ENCODE measurements at regions not wholly inside any gene's neighbourhood (a gene's known extent, or its start where the extent isn't known, plus 50 kb on each side); places are given as distances from the start of the nearest gene placed in this dataset.

GRCh38 chr1:221100611-221101010 lies 221.4 kb downstream of the HLX start:
- DNase-seq: no peak
- peaks cover 22 to 39% of the 10 kb centered on the region in 2 donors for H3K36me3 Mint-ChIP-seq

GRCh38 chr1:221101807-221102605 lies 222.8 kb downstream of the HLX start:
- Mint-ChIP-seq H3K9me3 (peaks cover 14% of the 10 kb centered on the region in 2 donors), H3K27me3 (no peaks in the 10 kb centered on the region), H3K4me3 (no peak overlapping the region), H3K4me1 (peaks cover 31 to 45% of the 10 kb centered on the region in 2 donors), H3K36me3 (peaks cover 20 to 31% of the 10 kb centered on the region in 2 donors), H3K27ac (no peak overlapping the region)
- ATAC-seq (replicated peaks) (no peak), DNase-seq (no peak)

More at GRCh38 chr1:221100611-221101010, 221.4 kb downstream of the HLX start:
- Mint-ChIP-seq H3K4me1 (peaks cover 28 to 41% of the 10 kb centered on the region in 2 donors), H3K27ac (no peak overlapping the region), H3K27me3 (no peaks in the 10 kb centered on the region), H3K9me3 (peaks cover 16 to 17% of the 10 kb centered on the region in 2 donors), H3K4me3 (no peak overlapping the region)
- peak in 1 of 2 donors; percentile 35 for ATAC-seq (replicated peaks)

- DNase-seq (no peak), ATAC-seq (replicated peaks) (no peak)
- Mint-ChIP-seq H3K27ac (no peak overlapping the region), H3K9me3 (peaks cover under 1 to 3% of the 10 kb centered on the region in 2 donors), H3K36me3 (peaks cover 10 to 21% of the 10 kb centered on the region in 2 donors), H3K27me3 (no peaks in the 10 kb centered on the region), H3K4me1 (peaks cover 16 to 26% of the 10 kb centered on the region in 2 donors), H3K4me3 (no peak overlapping the region)
These were observed 225.4 kb downstream of the HLX start for GRCh38 chr1:221104596-221104995.

- peaks cover 7 to 20% of the 10 kb centered on the region in 2 donors for H3K36me3 Mint-ChIP-seq
- H3K9me3 Mint-ChIP-seq: peaks cover 0 to 3% of the 10 kb centered on the region in 2 donors
- H3K4me3 Mint-ChIP-seq: no peak overlapping the region
- no peak overlapping the region for H3K27ac Mint-ChIP-seq
- ATAC-seq (replicated peaks): peak; percentile 69 to 72
- no peak for DNase-seq
- peaks cover 12 to 16% of the 10 kb centered on the region in 2 donors for H3K4me1 Mint-ChIP-seq
- no peaks in the 10 kb centered on the region for H3K27me3 Mint-ChIP-seq
These were observed 226.3 kb downstream of the HLX start for GRCh38 chr1:221105578-221105977.

GRCh38 chr1:221106616-221107015 lies 227.4 kb downstream of the HLX start:
- Mint-ChIP-seq H3K4me3 (no peak overlapping the region), H3K9me3 (peaks cover 4 to 6% of the 10 kb centered on the region in 2 donors), H3K27me3 (no peaks in the 10 kb centered on the region), H3K4me1 (peaks cover 11 to 13% of the 10 kb centered on the region in 2 donors), H3K36me3 (peaks cover 7 to 25% of the 10 kb centered on the region in 2 donors), H3K27ac (no peak overlapping the region)
- DNase-seq (no peak), ATAC-seq (replicated peaks) (no peak)

- Mint-ChIP-seq H3K4me1 (peaks cover 9 to 11% of the 10 kb centered on the region in 2 donors), H3K27me3 (no peaks in the 10 kb centered on the region), H3K27ac (no peak overlapping the region), H3K36me3 (peaks cover 4 to 20% of the 10 kb centered on the region in 2 donors), H3K9me3 (peaks cover 7 to 8% of the 10 kb centered on the region in 2 donors), H3K4me3 (no peak overlapping the region)
- ATAC-seq (replicated peaks) (no peak), DNase-seq (no peak)
These were observed 230.7 kb downstream of the HLX start for GRCh38 chr1:221109930-221110329.

GRCh38 chr1:221117133-221117532 lies 237.9 kb downstream of the HLX start:
- Mint-ChIP-seq H3K27me3 (peaks cover 9 to 15% of the 10 kb centered on the region in 2 donors), H3K27ac (no peak overlapping the region), H3K4me1 (peaks cover 2 to 5% of the 10 kb centered on the region in 2 donors), H3K9me3 (peaks cover 5 to 7% of the 10 kb centered on the region in 2 donors), H3K36me3 (peaks cover 2 to 4% of the 10 kb centered on the region in 2 donors), H3K4me3 (no peak overlapping the region)
- DNase-seq: no peak
- ATAC-seq (replicated peaks): no peak

GRCh38 chr1:221117548-221117951 lies 238.3 kb downstream of the HLX start:
- DNase-seq: no peak
- Mint-ChIP-seq H3K36me3 (peaks cover 2 to 4% of the 10 kb centered on the region in 2 donors), H3K27ac (no peak overlapping the region), H3K9me3 (peaks cover 5 to 7% of the 10 kb centered on the region in 2 donors), H3K4me1 (peaks cover 2 to 8% of the 10 kb centered on the region in 2 donors), H3K4me3 (no peak overlapping the region), H3K27me3 (peaks cover 9 to 15% of the 10 kb centered on the region in 2 donors)
- no peak for ATAC-seq (replicated peaks)

- peaks cover 9 to 15% of the 10 kb centered on the region in 2 donors for H3K27me3 Mint-ChIP-seq
- H3K36me3 Mint-ChIP-seq: peaks cover 2 to 4% of the 10 kb centered on the region in 2 donors
- DNase-seq (no peak), ATAC-seq (replicated peaks) (no peak)
- no peak overlapping the region for H3K4me3 Mint-ChIP-seq
- H3K4me1 Mint-ChIP-seq: peaks cover 3 to 11% of the 10 kb centered on the region in 2 donors
- peak overlapping the region; percentile 63 for H3K27ac Mint-ChIP-seq
- H3K9me3 Mint-ChIP-seq: peaks cover 4 to 5% of the 10 kb centered on the region in 2 donors
These were observed 239.1 kb downstream of the HLX start for GRCh38 chr1:221118176-221118937.

- H3K27me3 Mint-ChIP-seq: peaks cover 9 to 15% of the 10 kb centered on the region in 2 donors
These were observed 239.7 kb downstream of the HLX start for GRCh38 chr1:221118938-221119320.

GRCh38 chr1:221122501-221122900 lies 243.3 kb downstream of the HLX start:
- no peak overlapping the region for H3K27ac Mint-ChIP-seq
- no peak overlapping the region for H3K4me3 Mint-ChIP-seq
- H3K9me3 Mint-ChIP-seq: peaks cover 8 to 9% of the 10 kb centered on the region in 2 donors
- ATAC-seq (replicated peaks): no peak
- peaks cover 2 to 11% of the 10 kb centered on the region in 2 donors for H3K4me1 Mint-ChIP-seq
- peaks cover 8 to 17% of the 10 kb centered on the region in 2 donors for H3K27me3 Mint-ChIP-seq
- H3K36me3 Mint-ChIP-seq: peaks cover 4 to 8% of the 10 kb centered on the region in 2 donors
- no peak for DNase-seq

More at GRCh38 chr1:221118938-221119320, 239.7 kb downstream of the HLX start:
- Mint-ChIP-seq H3K4me1 (peaks cover 3 to 11% of the 10 kb centered on the region in 2 donors), H3K9me3 (peaks cover 4 to 5% of the 10 kb centered on the region in 2 donors), H3K36me3 (peaks cover 2 to 4% of the 10 kb centered on the region in 2 donors), H3K27ac (no peak overlapping the region), H3K4me3 (no peak overlapping the region)
- DNase-seq: no peak
- no peak for ATAC-seq (replicated peaks)

GRCh38 chr1:221125976-221126375 lies 246.7 kb downstream of the HLX start:
- no peak for ATAC-seq (replicated peaks)
- H3K27ac Mint-ChIP-seq: no peak overlapping the region
- H3K27me3 Mint-ChIP-seq: peaks cover 6 to 9% of the 10 kb centered on the region in 2 donors
- H3K4me3 Mint-ChIP-seq: no peak overlapping the region
- peaks cover 1 to 6% of the 10 kb centered on the region in 2 donors for H3K4me1 Mint-ChIP-seq
- H3K36me3 Mint-ChIP-seq: peaks cover 4 to 13% of the 10 kb centered on the region in 2 donors
- peaks cover 14 to 18% of the 10 kb centered on the region in 2 donors for H3K9me3 Mint-ChIP-seq
- DNase-seq: no peak

GRCh38 chr1:221137666-221138065 lies 258.4 kb downstream of the HLX start:
- H3K36me3 Mint-ChIP-seq: peaks cover 0 to 11% of the 10 kb centered on the region in 2 donors
- DNase-seq (no peak), ATAC-seq (replicated peaks) (no peak)
- H3K4me1 Mint-ChIP-seq: peaks cover 0 to 2% of the 10 kb centered on the region in 2 donors
- no peak overlapping the region for H3K27ac Mint-ChIP-seq
- no peaks in the 10 kb centered on the region for H3K27me3 Mint-ChIP-seq
- H3K9me3 Mint-ChIP-seq: peaks cover 5 to 11% of the 10 kb centered on the region in 2 donors
- no peak overlapping the region for H3K4me3 Mint-ChIP-seq

- Mint-ChIP-seq H3K4me3 (no peak overlapping the region), H3K9me3 (peaks cover 5 to 11% of the 10 kb centered on the region in 2 donors), H3K4me1 (peaks cover 0 to 2% of the 10 kb centered on the region in 2 donors), H3K36me3 (peaks cover 0 to 11% of the 10 kb centered on the region in 2 donors), H3K27ac (no peak overlapping the region), H3K27me3 (no peaks in the 10 kb centered on the region)
- ATAC-seq (replicated peaks) (no peak), DNase-seq (no peak)
These were observed 259.3 kb downstream of the HLX start for GRCh38 chr1:221138516-221138915.

Data from stimulated activated naive B cell treated with anti-CD40 and anti-IgM and Interleukin-4, amounts not matched to agents 10 μg/mL and 1 μg/mL and 100 μg/mL, for 72 hours (primary cell).